Body of pancreas (tissue), 4 donors: ENCODE measurements at regions not wholly inside any gene's neighbourhood (a gene's known extent, or its start where the extent isn't known, plus 50 kb on each side); places are given as distances from the start of the nearest gene placed in this dataset.

ENCODE experiments used
- CTCF ChIP-seq, 7 experiments: fragments of 450-650 bp in 4 of 7; fragments of 200-600 bp in 3 of 7; sonication (generic) in 3 of 7; IDR thresholded peaks; one replicate each; pipeline ENCODE4 v1.5.1; 2016 to 2019; ENCODE audit warnings: antibody characterized with exemption in 7 of 7
- POLR2A ChIP-seq, 3 donors: fragments of 450-650 bp; IDR thresholded peaks; one replicate each; pipeline ENCODE4 v1.6.1; 2016; ENCODE audit warnings: antibody characterized with exemption in 3 of 3, mild to moderate bottlenecking in 2 of 3

DNA sequence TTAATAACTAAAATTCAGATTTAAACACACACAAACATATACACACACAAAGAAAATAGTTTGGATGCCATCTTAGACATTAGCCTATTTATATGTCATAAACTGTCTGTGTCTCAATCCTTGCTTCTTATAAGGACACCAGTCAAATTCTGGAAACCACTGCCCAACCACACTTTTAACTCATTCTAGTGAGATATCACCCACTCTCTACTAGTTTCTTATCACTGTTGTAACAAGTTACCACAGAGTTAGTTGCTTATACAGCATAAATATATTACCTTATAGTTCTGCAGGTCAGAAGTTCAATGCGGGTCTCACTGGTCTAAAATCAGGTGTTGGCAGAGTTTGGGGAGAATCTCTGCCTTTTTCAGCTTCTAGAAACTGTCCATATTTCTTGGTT lies 239.1 kb downstream of the MTX2 start:
- no peak for TF ChIP-seq CTCF (IDR thresholded peaks at IDR 0.05)
- TF ChIP-seq POLR2A (IDR thresholded peaks at IDR 0.05), result no peak
